HEK293T (cell line): ENCODE measurements at regions not wholly inside any gene's neighbourhood (a gene's known extent, or its start where the extent isn't known, plus 50 kb on each side); places are given as distances from the start of the nearest gene placed in this dataset.

Experiments used
- CTCF ChIA-PET: fragments of 350-600 bp; formaldehyde crosslinking; extraction: SDS; loops from one replicate; lab custom pipeline; 2021; ENCODE audit warnings: antibody characterized with exemption, inconsistent platforms; lab: Yijun Ruan, JAX
- POLR2A ChIA-PET: fragments of 350-600 bp; formaldehyde crosslinking; extraction: SDS; loops from one replicate; lab custom pipeline; 2020; ENCODE audit warnings: antibody characterized with exemption, inconsistent platforms; lab: Yijun Ruan, JAX
- DNase-seq: peaks from one replicate; pipeline ENCODE4 v3.0.0; 2012; ENCODE audit warnings: mixed read lengths; ENCODE audit errors: extremely low spot score
- ARNT ChIP-seq: fragments of 450-650 bp; IDR thresholded peaks from 2 replicates; pipeline ENCODE4 v1.6.1; 2017; ENCODE audit warnings: mild to moderate bottlenecking
- BHLHE40 ChIP-seq: fragments of 450-650 bp; IDR thresholded peaks from 2 replicates; pipeline ENCODE4 v1.6.1; 2016; ENCODE audit warnings: mild to moderate bottlenecking, moderate library complexity, borderline replicate concordance
- CTBP1 ChIP-seq: fragments of 450-650 bp; IDR thresholded peaks from 2 replicates; pipeline ENCODE4 v1.6.1; 2016; ENCODE audit warnings: borderline replicate concordance
- ELF4 ChIP-seq: fragments of 450-650 bp; IDR thresholded peaks from 2 replicates; pipeline ENCODE4 v1.6.1; 2017; ENCODE audit warnings: antibody characterized with exemption
- FOXA1 ChIP-seq: fragments of 450-650 bp; IDR thresholded peaks from 2 replicates; pipeline ENCODE4 v1.6.1; 2016; ENCODE audit warnings: mild to moderate bottlenecking
- FOXK2 ChIP-seq: fragments of 450-650 bp; IDR thresholded peaks from 2 replicates; pipeline ENCODE4 v1.6.1; 2016; ENCODE audit warnings: mild to moderate bottlenecking
- FOXM1 ChIP-seq: fragments of 450-650 bp; IDR thresholded peaks from 2 replicates; pipeline ENCODE4 v1.6.1; 2017; ENCODE audit warnings: mild to moderate bottlenecking, borderline replicate concordance
- HDGF ChIP-seq: fragments of 450-650 bp; IDR thresholded peaks from 2 replicates; pipeline ENCODE4 v1.6.1; 2017; ENCODE audit warnings: antibody characterized with exemption, borderline replicate concordance
- L3MBTL2 ChIP-seq: fragments of 450-650 bp; conservative IDR thresholded peaks from 2 replicates; pipeline ENCODE4 v1.6.1; 2016; ENCODE audit warnings: mild to moderate bottlenecking
- LEF1 ChIP-seq: fragments of 450-650 bp; IDR thresholded peaks from 2 replicates; pipeline ENCODE4 v1.6.1; 2017; ENCODE audit warnings: mild to moderate bottlenecking, borderline replicate concordance
- NFRKB ChIP-seq: fragments of 450-650 bp; IDR thresholded peaks from 2 replicates; pipeline ENCODE4 v1.6.1; 2016; ENCODE audit warnings: mild to moderate bottlenecking, moderate library complexity
- PKNOX1 ChIP-seq: fragments of 450-650 bp; IDR thresholded peaks from 2 replicates; pipeline ENCODE4 v1.6.1; 2016
- SP1 ChIP-seq: fragments of 450-650 bp; IDR thresholded peaks from 2 replicates; pipeline ENCODE4 v1.6.1; 2017
- SUZ12 ChIP-seq: fragments of 450-650 bp; IDR thresholded peaks from 2 replicates; pipeline ENCODE4 v1.6.1; 2016; ENCODE audit warnings: mild to moderate bottlenecking
- TARDBP ChIP-seq: fragments of 450-650 bp; IDR thresholded peaks from 2 replicates; pipeline ENCODE4 v1.6.1; 2016
- ZNF384 ChIP-seq: fragments of 450-650 bp; IDR thresholded peaks from 2 replicates; pipeline ENCODE4 v1.6.1; 2016

- no peak for TF ChIP-seq L3MBTL2
- TF ChIP-seq HDGF, result no peak
- TF ChIP-seq TARDBP, result no peak
- no peak for TF ChIP-seq PKNOX1
- TF ChIP-seq ELF4, result no peak
- no peak for TF ChIP-seq FOXK2
- no peak for TF ChIP-seq FOXA1
- no peak for TF ChIP-seq FOXM1
- TF ChIP-seq NFRKB, result no peak
- no peak for TF ChIP-seq BHLHE40
- TF ChIP-seq SUZ12, result no peak
- TF ChIP-seq CTBP1, result no peak
- no peak for TF ChIP-seq ZNF384
- no peak for TF ChIP-seq ARNT
- no peak for TF ChIP-seq SP1
- TF ChIP-seq LEF1, result no peak
- ChIA-PET CTCF (no interaction called here), POLR2A (no interaction called here)
- DNase-seq, result no peak
Observed at GRCh38 chr5:52190737-52191136, 597.0 kb upstream of the ITGA1 start.

DNA sequence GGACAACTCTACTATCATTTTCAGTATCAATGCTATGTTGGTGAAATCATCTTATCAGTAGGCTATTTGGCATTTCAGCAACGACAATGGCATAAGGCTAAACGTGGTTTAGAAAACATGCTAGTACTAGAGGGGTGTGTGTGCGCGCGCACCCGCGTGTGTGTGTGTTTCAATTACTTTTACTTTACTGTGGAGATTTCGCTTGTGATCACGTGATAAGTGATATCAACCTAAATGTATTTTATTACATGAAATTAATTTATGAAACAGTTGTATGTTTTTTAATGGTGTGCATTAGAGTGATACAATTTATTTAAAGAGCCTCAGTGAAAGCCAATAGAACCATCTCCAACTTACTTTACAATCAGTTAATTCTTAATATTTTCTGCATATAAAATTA is 587.9 kb upstream of the ITGA1 start:
- TF ChIP-seq TARDBP (no peak), FOXK2 (no peak), SP1 (no peak), CTBP1 (no peak), ZNF384 (no peak), FOXA1 (no peak), FOXM1 (no peak), SUZ12 (no peak), ARNT (no peak), HDGF (no peak), LEF1 (no peak), ELF4 (no peak), BHLHE40 (no peak), L3MBTL2 (no peak), NFRKB (no peak)
- no peak for DNase-seq
- ChIA-PET CTCF (no interaction called here), POLR2A (no interaction called here)

DNA sequence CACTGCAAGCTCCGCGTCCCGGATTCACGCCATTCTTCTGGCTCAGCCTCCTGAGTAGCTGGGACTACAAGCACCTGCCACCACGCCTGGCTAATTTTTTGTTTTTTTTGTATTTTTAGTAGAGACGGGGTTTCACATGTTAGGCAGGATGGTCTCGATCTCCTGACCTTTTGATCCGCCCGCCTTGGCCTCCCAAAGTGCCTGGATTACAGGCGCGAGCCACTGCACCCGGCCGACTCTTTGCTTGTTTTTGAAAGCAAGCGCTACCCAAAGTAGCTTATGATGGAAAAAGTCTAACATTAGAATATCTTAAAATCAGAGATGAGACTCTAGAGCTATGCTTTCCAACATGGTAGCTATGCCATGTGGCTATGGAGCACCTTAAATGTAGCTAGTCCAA is 585.5 kb upstream of the ITGA1 start:
- ChIA-PET POLR2A (no interaction called here), CTCF (no interaction called here)
- DNase-seq, result no peak
- TF ChIP-seq CTBP1, result no peak
- no peak for TF ChIP-seq PKNOX1

GRCh38 chr5:52204310-52204709 is 583.4 kb upstream of the ITGA1 start:
- DNase-seq, result no peak
- ChIA-PET POLR2A (no interaction called here), CTCF (no interaction called here)
- no peak for TF ChIP-seq BHLHE40
- TF ChIP-seq L3MBTL2, result no peak
- no peak for TF ChIP-seq PKNOX1
- TF ChIP-seq SUZ12, result no peak
- no peak for TF ChIP-seq FOXM1
- no peak for TF ChIP-seq SP1
- TF ChIP-seq FOXK2, result no peak
- no peak for TF ChIP-seq HDGF
- no peak for TF ChIP-seq NFRKB
- TF ChIP-seq ELF4, result no peak
- TF ChIP-seq LEF1, result no peak
